Colonic mucosa (tissue), 4 donors: ENCODE measurements at regions not wholly inside any gene's neighbourhood (a gene's known extent, or its start where the extent isn't known, plus 50 kb on each side); places are given as distances from the start of the nearest gene placed in this dataset.
"Not testable (repeated sequence)": the region's sequence is repeated elsewhere in the genome, so short reads cannot be mapped to it uniquely, and the experiment has no call there.

ENCODE experiments used
- DNase-seq: peaks from one replicate; pipeline ENCODE4 v3.0.0-alpha.2; 2020
- H3K27ac ChIP-seq: fragments of 200-600 bp; one replicate; pipeline ENCODE4 v1.8.0; 2021
- H3K27me3 ChIP-seq: fragments of 200-600 bp; one replicate; pipeline ENCODE4 v1.8.0; 2021
- H3K36me3 ChIP-seq: fragments of 200-600 bp; one replicate; pipeline ENCODE4 v1.8.0; 2021
- H3K4me1 ChIP-seq: fragments of 200-600 bp; one replicate; pipeline ENCODE4 v1.8.0; 2021; ENCODE audit warnings: mild to moderate bottlenecking
- H3K4me3 ChIP-seq: fragments of 200-600 bp; one replicate; pipeline ENCODE4 v1.8.0; 2021
- H3K9ac ChIP-seq, 2 donors: one replicate each; pipeline ENCODE4 v1.7.0; 2013; ENCODE audit warnings: control low read depth in 2 of 2, low read depth in 2 of 2, low read length in 2 of 2
- H3K9me3 ChIP-seq: fragments of 200-600 bp; one replicate; pipeline ENCODE4 v1.8.0; 2021
- intact Hi-C: fragments of 100-400 bp; cut with DNase I; formaldehyde crosslinking; loops from one replicate; pipeline ENCODE4 v1.14.1; 2022
- TF ChIP-seq, protein P1 (sequence below): fragments of 200-600 bp; IDR thresholded peaks from one replicate; pipeline ENCODE4 v1.8.0; 2022; ENCODE audit warnings: antibody characterized with exemption, mild to moderate bottlenecking
- donor health status: healthy.
- donor health status: DM: no; HTN: no; CAD: no.
- donor health status: DM: no; HTN: no; CAD: no.

DNA sequence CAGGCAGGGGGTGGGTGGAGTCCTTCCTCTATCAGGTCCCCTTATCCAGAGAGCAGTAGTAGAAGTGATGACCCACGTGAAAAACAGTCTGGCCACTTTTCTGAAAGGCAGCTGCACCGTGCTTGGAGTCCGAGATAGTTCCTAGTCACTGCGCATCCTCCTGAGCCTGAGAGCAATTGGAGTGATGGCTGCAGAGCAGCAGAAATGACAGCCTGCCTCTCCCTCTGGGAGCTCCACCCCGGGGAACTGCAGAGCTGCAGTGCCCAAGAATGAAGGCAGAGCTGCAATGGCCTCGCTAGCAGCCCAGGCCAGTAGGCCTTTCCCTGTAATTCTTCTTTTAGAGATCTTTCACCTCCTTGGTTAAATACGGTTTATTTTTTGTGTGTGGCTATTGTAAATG, 82.6 kb downstream of the CETN3 start:
- no peak overlapping the region for H3K9ac ChIP-seq
- no peak for DNase-seq
- no peaks in the 10 kb centered on the region for H3K9me3 ChIP-seq
- intact Hi-C loops: no loop called here
- TF ChIP-seq, protein P1, sequence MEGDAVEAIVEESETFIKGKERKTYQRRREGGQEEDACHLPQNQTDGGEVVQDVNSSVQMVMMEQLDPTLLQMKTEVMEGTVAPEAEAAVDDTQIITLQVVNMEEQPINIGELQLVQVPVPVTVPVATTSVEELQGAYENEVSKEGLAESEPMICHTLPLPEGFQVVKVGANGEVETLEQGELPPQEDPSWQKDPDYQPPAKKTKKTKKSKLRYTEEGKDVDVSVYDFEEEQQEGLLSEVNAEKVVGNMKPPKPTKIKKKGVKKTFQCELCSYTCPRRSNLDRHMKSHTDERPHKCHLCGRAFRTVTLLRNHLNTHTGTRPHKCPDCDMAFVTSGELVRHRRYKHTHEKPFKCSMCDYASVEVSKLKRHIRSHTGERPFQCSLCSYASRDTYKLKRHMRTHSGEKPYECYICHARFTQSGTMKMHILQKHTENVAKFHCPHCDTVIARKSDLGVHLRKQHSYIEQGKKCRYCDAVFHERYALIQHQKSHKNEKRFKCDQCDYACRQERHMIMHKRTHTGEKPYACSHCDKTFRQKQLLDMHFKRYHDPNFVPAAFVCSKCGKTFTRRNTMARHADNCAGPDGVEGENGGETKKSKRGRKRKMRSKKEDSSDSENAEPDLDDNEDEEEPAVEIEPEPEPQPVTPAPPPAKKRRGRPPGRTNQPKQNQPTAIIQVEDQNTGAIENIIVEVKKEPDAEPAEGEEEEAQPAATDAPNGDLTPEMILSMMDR: no peak
- H3K4me1 ChIP-seq: no peaks in the 10 kb centered on the region
- no peaks in the 10 kb centered on the region for H3K36me3 ChIP-seq
- H3K4me3 ChIP-seq: no peak overlapping the region
- no peaks in the 10 kb centered on the region for H3K27me3 ChIP-seq
- H3K27ac ChIP-seq: no peak overlapping the region

- no peak for DNase-seq
- H3K9me3 ChIP-seq: no peaks in the 10 kb centered on the region
- TF ChIP-seq, protein P1: no peak
- no peaks in the 10 kb centered on the region for H3K36me3 ChIP-seq
- H3K4me1 ChIP-seq: no peaks in the 10 kb centered on the region
- no peak overlapping the region for H3K9ac ChIP-seq
- H3K27ac ChIP-seq: no peak overlapping the region
- no peak overlapping the region for H3K4me3 ChIP-seq
- intact Hi-C loops: no loop called here
- no peaks in the 10 kb centered on the region for H3K27me3 ChIP-seq
These were observed 84.5 kb downstream of the CETN3 start for GRCh38 chr5:90325093-90325492.

- DNase-seq, H3K9ac ChIP-seq, H3K36me3 ChIP-seq, H3K27ac ChIP-seq, H3K4me3 ChIP-seq, H3K27me3 ChIP-seq, H3K9me3 ChIP-seq, H3K4me1 ChIP-seq, intact Hi-C loops: not testable (repeated sequence)
These were observed 89.2 kb downstream of the CETN3 start for GRCh38 chr5:90320348-90320747.

DNA sequence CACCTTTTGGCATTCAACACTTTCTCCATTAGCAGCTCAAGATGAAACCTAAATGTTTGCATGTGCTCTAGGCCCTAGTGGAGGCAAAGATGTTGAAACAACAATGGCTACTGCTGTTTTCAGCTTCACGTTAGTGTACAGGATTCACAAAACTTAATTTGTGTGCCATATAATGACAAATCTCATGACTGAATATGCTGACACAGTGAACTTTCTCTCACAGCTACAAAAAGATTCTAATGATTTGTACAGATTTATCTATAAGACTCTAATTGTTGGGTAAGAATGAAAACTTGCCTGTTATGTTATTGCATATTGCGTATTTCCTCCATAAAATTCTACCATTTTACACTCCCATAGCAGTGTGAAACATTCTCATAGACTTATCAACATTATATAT, 97.5 kb downstream of the CETN3 start:
- Histone ChIP-seq H3K36me3 (no peaks in the 10 kb centered on the region), H3K4me1 (no peaks in the 10 kb centered on the region), H3K27ac (no peak overlapping the region), H3K9me3 (no peaks in the 10 kb centered on the region), H3K9ac (no peak overlapping the region), H3K27me3 (no peaks in the 10 kb centered on the region), H3K4me3 (no peak overlapping the region)
- no peak for DNase-seq
- intact Hi-C loops: no loop called here
- TF ChIP-seq, protein P1: no peak

DNA sequence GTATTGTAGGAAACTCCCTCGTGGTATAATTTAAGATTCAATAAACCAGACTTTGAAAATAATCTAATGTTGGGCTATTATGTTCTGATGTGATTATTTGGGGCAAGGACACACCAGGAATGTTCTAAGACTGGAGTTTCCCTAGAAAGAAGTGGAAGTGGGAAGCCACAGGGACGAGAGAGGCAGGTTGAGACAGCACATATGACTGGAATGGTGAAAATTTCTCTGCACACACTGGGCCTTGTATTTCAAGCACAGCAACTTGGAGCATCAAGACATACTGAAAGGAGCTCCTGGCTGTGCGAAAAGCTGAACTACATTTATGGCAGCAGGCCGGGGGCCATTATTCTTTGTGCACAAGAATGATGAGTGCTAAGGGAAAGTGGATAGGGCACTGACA, 98.2 kb downstream of the CETN3 start:
- intact Hi-C loops: no loop called here
- Histone ChIP-seq H3K9ac (no peak overlapping the region), H3K27ac (no peak overlapping the region), H3K9me3 (no peaks in the 10 kb centered on the region), H3K4me3 (no peak overlapping the region), H3K4me1 (no peaks in the 10 kb centered on the region), H3K36me3 (no peaks in the 10 kb centered on the region), H3K27me3 (no peaks in the 10 kb centered on the region)
- DNase-seq: no peak
- TF ChIP-seq, protein P1: no peak

DNA sequence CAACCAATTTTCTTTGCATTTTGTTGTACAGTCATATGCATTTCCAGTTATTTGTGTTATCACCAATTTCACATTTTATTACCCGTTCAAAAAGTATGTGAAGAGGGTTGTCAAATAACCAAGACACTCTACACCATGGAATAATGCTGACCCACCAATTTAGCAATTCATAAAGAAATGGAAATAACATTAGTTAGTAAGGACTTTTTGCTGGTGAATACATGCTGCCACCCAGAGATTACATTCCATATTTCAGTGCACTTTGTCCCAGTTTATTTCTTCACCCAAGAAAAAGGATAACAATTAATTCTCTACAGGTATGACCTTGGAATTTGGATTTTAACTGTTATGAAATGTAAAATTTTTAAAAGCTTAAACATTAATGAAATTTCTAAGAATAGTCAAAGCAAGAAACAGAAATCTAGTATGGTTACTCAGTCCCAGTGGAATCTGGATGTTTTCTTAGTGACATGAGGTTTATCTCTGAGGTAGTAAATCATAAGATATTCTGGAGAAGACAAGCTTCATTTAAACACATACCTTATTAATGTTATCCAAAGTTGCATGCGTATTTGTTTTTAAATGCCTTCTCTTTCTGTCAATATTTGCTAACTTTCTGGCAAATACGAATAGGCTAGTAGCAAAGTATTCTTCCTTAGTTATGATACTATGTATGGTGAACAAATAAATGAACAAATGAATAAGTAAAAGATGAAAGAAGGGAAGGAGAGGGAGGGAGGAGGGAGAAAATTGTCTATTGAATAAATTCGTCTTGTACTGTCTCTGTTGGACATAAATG, 100.6 kb downstream of the CETN3 start:
- intact Hi-C loops: no loop called here
- H3K36me3 ChIP-seq: no peaks in the 10 kb centered on the region
- no peak overlapping the region for H3K27ac ChIP-seq
- TF ChIP-seq, protein P1: no peak
- H3K9ac ChIP-seq: no peak overlapping the region
- no peaks in the 10 kb centered on the region for H3K9me3 ChIP-seq
- H3K4me3 ChIP-seq: no peak overlapping the region
- no peak for DNase-seq
- no peaks in the 10 kb centered on the region for H3K27me3 ChIP-seq
- H3K4me1 ChIP-seq: no peaks in the 10 kb centered on the region
